GM18909 (cell line): ENCODE measurements at regions not wholly inside any gene's neighbourhood (a gene's known extent, or its start where the extent isn't known, plus 50 kb on each side); places are given as distances from the start of the nearest gene placed in this dataset.

ENCODE experiments used
- ATAC-seq: cut with Tn5 transposase; IDR thresholded peaks from one replicate; pipeline ENCODE4 v1.9.1; 2021; ENCODE audit warnings: mild to moderate bottlenecking; ENCODE audit not compliant: unreplicated experiment, poor library complexity

DNA sequence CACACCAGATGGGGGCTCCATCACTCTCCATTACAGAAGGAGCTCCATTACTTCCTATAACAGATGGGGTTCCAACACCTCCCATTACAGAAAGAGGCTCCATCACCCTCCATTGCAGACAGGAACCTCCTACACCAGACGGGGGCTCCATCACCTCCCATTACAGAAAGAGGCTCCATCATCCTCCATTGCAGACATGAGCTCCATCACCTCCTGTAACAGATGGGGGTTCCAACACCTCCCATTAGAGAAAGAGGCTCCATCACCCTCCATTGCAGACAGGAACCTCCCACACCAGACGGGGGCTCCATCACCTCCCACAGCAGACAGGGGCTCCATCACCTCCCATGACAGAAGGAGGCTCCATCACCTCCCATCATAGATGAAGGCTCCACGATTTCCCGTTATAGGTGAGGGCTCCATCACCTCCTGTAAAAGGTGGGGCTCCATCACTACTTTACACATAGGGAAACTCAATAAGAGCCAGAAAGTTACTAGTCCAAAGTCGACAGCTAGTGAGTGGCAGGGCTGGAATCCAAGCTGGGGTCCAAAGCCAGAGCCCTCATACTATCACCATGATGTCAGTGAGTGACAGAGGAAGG is 224.8 kb downstream of the RBFOX3 start:
- ATAC-seq: no peak

DNA sequence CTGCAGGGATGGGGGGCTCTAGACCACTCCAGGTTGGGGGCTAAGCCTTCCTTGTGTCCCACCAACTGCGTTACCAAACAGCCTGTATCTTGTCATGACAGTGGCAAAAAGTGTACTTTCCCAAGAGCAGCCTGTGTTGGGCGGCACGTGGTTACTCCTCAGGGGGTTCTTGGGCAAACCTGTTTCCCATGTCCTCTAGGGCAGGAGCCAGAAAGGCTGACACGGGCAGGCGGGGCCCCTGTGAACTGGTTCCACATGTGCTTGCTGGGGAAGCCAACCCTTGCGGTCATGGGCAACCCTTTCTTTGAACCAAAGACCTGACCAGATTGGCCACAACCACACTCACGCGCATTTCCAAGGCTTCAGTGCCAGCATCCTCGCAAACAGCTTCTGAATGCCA is 228.5 kb downstream of the RBFOX3 start:
- ATAC-seq: no peak

DNA sequence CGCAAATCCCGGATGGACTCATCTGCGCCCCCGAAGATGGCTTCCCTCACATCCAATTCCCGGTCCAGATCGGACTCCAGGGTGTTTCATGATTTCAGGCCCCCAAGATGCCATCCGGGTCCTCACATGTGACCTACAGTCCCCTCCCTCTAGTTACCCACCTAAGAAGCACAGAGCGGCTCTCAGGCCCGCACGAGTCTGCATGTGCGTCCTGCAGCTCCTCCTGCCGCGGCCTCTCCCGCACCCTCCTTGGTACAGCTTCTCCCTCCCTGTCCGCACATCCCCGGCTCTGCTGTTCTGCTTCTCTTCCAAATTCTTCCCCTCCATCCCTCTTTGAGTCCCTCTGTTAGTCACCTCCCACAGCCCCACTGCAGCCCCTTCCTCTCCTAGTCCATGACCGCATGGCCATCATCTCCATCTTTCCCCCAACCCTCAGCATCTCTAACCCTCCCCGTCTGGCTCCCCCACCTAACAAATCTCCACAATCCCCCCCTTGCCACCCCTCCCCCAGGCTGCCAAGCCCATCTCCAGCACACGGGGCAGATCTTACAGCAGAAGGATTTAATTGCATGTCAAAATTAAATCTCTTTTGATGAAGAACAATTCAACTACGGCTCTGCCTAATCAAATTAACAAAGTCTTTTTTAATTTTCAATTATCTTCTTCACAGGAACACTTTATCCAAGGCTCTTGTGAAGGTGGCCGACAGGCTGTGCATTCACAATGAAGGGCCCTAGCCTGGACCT is 231.0 kb downstream of the RBFOX3 start:
- ATAC-seq: no peak

DNA sequence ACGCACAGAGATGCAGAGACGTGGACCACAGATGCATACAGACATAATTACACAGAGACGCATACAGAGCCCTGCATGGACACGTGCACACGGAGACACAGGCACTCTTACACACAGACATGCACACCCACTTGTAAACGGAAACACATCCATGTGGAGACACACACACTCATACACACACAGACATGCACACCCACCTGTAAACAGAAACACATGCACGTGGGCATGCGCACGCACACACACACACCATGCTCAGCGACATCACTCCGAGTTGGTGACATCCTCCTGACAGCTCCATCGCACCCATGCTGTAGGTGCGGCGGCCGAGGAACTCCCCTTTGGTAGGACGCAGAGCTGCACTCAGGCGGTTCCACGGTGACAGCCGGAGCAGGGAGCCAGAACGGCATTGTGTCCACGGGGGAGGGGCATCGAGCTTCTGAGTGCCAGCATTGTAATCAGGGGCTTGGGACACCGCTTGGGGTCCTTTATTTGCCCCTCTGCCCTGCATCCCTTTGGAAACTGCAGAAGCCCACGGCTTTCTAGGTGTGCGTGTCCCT is 233.5 kb downstream of the RBFOX3 start:
- ATAC-seq: no peak

DNA sequence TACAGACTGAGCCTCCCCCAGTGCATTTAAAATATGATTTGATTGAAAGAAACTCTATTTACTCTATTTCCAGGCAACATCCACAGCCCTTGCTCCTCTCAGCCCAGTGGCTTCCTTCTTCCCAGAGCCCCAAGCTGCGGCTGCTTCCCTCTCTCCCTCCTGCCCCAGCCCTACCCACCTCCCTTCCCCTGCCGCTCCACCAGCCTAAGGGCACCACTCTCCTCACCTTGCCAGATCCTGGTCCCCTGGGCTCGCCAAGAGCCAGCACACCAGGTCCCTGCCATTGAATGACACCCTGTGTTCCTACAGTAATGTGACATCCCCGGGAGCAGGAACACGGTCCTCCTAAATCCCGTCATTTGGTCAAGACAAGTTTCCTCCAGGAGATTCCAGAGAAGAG is 236.0 kb downstream of the RBFOX3 start:
- no peak for ATAC-seq

DNA sequence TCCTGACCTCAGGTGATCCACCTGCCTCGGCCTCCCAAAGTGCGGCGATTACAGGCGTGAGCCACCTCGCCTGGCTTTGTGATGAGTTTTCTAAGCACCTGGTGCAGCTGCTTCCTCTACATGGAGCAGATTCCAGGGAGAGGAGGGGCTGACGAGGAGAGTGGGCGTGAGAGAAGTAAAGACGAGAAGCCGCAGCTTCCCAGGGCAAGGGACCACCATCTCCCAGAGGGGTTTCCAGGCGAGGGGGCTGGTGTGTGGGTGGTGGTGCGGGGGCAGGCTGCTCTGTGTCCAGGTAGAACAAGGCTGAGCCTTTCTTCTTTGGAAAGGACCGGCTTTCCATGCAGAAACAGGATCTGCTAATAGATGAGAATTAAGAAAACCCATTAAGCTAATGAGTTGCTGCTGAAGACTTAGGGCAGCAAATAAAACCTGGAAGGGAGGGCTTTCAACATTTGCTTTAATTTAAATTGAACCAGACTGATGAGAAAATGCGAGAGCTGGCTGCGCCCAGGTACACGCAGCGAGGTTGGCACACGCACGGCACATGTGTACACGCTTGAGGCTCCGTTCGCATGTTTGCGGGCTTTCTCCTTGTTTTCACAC is 236.7 kb downstream of the RBFOX3 start:
- ATAC-seq: no peak

DNA sequence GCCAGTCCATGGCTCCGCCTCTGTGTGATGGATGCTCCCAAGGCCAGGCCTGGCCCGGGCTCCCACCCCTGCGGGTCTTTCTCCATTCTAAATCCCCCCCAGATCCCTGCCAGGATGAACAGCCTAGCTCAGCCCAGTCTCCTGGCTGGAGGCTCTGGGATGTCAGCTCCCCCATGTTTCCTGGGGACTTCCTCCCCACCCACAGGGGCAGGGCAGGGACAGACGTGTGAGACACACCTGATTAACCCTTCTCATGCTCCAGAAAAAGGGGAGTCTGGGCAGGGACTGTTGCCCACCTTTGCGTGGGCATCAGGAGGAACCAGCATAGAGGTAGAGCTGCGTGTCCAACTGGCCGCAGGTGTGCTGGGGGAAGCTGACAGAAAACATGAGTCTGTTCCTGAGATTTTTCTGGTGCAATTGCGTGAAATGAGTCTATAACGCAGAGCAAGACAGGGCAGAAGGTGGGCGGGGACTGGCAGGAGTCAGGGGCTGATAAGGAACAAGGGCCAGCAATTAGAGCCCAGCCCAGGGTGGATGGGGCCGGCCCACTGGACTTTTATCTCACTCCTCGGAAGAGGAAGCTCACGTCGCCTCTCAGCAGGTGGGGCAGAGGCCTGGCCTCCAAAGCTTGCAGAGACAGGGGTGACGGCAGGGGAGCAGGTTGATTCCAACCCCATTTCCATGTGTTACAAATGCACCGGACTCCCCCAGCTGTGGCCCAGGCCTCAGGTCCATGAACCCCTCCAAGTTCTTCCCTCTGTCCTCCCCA is 238.2 kb downstream of the RBFOX3 start:
- no peak for ATAC-seq

DNA sequence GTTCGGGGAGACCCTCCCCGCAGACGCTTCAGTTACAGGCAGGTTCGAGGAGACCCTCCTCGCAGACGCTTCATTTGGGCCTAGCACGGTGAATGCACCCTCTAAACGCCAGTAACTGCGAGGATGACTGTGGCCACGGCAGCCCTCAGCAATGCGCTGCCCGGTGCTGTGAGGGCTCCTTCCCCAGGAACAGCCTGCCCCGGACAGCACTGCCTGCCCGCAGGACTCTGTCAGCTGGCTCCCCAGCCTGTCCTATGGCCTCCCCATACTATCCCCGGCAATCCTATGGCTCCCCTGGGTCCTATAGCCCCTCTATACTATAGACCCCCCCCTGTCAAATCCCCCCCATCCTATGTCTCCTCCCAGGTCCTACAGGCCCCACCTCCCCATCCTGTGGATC is 238.9 kb downstream of the RBFOX3 start:
- no peak for ATAC-seq

DNA sequence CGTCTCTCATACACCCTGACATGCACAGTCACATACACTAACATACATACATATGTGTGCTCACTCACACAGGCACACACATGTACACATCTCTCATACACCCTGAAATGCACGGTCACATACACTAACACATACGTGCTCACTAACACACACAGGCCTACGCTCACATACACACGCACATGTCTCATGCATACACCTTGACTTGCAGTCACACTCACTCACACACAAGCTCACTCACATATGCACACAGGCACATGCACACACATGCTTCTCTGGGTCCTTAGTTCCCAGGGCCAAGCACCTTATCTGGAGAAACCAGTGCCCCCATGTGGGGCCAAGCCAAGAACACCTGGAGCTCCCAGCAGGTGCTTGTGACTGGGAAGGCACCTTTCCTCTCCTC is 240.3 kb downstream of the RBFOX3 start:
- ATAC-seq: no peak

DNA sequence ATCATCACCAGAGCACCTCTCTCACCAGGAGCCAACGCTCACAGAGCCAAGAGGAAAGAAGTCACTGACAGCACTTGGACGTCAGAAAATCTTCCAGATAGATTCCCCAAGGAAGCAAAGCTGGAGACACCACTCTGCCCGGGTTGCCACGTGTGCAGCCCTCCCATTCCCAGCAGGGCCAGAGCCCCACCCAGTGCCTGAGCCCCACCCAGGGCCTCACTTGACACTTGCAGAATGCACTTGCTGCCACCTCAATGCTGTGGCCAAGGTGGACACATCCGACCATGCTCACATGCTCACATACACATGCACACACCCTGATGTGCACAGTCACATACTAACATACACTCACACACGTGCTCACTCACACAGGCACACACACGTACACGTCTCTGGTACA is 240.7 kb downstream of the RBFOX3 start:
- no peak for ATAC-seq

DNA sequence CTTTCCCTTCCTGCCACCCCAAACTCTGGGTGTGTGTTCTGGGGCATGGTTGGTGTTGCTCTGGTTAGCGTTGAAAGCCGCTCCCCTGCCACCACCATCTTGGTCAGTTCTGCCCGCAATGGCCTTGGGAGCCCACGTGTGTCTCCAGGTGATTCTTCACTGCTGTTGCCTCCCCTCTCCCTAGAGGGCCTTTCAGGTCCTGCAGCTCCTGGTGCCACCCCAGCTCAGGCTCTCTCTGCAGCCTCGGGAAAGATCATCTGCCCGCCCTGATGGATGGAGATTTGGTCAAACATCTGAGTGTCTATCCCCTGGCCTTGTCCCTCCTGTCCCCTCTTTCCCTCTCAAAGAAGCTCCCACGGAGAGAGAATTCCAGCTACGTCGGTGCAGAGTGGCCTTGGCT is 241.3 kb downstream of the RBFOX3 start:
- ATAC-seq: no peak

DNA sequence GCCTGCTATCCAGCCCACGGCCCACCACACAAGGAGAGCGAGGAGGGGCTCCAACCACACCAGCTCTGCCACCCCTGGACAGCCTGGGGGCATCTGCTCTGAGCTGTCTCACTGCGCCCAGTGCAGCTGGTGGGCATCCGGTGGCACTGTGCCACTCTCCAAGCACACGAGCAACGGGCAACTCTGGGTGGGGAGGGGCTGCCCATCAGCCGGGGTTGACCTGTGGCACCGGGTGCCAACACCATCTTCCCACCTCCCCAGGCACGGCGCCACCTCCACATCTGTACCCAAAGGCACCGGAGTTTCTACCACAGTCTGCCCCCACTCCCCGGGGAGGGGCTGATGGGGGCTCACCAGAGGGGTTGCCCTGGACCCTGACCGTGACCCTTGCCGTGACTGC is 241.8 kb downstream of the RBFOX3 start:
- no peak for ATAC-seq

DNA sequence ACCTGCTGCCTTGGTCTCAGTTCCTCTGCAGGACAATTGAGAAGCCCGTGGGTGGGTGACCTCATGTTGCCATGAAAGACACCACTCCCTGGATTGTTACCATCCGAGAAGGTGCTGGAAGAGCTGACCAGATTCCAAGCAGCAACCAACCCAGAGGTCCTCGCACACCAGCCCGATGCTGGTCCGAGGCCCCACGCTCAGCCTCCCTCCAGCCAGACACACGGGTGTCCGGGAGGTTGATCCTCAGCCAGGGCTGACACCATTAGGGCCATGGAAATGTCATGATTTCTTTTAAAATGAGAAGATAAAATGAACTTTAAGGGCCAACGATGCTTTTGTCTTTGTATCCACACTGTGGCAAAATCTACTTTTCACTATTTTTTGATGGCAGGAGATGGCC is 242.3 kb downstream of the RBFOX3 start:
- no peak for ATAC-seq

DNA sequence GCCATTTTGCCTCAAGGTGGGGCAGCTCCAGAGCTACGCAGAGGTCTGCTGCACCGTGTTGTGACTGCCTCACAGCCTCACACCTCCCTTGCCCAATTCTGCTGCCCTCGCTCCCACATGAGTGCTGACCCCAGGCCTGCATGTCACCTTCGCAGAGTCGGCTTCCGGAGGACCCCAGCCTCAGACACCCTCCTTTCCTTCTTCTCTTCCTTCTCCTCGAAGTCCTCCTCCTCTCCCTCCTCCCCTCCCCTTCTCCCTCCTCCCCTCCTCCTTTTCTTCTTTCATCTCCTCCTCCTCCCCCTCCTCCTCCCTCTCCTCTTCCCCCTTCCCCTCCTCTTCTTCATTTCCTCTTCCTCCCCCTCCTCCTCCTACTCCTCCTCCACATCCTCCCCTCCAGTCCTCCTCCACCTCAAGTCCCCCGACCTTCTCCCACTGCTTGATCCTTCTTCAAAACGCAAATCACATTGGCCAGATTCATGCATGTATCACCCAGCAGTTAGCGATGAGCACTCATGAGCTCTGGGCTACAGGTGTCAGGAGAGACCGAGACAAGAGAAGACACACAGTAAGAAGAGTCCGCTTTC is 243.8 kb downstream of the RBFOX3 start:
- ATAC-seq: no peak

DNA sequence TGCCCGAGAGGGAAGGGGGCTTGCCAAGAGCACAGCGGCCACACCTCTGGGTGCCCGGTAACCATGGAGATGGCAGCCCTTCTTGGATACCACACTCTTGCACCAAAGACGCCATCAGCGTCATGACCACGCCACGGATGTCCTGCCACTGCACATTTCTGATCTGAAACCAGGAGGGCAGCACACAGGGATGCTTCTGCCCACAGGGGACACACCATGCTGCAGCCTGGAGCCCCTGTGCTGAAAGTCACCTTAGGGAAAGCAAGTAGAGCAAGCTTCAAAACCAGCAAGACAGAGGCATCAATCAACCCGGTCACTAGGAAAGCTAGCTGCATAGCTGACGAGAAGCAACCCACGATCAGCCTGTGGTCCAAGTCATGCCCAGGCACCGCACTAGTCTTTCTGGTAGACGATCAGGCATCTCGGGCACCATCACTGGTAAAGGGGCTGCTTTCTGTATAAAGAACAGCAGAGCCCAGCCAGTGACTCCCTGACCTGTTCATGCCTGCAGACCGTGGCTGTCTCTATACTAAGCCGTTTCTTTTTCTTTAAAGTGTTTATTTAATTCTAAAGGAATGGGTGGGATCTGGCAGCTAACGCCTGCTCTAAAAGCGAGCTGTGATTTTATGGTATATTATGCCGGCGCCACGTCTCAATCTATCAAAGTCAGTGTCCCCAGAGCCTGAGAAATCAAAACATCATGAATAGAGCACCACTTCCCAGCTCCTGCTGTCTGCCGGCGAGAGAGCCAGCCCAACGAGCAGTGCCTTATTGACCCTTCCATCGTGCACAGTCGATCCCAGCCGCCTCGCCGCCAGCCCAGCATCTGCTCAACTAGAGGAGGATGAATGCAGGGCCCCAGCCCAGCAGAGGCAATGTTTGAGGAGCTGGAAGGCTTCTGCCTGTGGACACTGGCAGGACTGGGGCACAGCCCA is 244.7 kb downstream of the RBFOX3 start:
- no peak for ATAC-seq

DNA sequence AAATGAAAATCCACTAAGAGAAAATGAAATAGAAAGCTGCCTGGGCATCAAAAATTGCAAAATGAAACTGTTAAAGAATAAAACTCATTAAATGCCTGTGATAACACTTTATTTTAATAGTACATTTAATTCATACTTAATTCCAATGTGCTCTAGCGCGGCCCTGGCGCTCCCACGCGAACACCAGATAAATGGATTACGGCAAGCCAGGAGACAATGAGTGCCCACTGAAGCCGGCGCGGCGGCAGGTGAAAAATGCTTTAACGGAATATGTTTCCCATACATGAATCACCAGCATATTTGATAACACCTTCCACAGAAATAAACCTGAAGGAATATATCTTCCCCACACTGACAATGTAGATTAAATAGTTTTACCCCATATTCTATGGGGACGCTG is 245.5 kb downstream of the RBFOX3 start:
- ATAC-seq: no peak

DNA sequence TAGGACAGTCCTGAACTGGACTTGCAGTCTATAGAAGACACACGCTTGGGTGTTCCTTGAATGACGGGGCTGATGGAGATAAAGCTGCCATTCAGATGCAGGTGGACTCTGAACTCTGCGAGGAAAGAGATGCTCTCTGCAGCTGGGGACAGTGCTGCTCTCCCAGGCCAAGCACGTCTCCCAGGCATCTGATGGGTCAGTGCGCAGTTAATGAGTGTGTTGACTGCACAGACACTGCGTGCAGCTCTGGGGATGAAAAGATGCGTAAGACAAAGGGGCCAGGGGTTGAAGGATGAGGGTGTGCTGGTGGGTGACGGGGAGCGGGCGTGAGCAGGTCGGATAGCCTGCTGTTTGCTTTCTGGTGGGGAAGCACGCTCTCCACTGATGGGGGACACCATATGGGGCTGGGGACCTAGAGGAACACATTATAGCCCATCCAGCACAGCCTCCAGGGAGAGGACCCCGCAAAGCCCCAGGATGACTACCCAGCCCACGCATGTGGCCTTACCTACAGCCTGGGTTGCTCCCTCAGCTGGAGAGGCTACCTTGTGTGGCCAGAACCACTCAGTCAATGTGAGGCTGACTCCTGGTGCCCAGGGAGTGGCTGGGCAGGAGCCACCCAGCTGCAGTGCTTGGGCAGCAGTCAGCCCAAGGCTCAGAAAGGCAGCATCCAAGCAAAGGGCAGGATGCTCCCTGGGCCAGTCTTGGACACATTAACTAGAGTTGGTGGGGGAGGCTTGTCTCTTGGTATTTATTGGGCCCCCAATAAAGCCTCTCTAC is 246.3 kb downstream of the RBFOX3 start:
- ATAC-seq: no peak

DNA sequence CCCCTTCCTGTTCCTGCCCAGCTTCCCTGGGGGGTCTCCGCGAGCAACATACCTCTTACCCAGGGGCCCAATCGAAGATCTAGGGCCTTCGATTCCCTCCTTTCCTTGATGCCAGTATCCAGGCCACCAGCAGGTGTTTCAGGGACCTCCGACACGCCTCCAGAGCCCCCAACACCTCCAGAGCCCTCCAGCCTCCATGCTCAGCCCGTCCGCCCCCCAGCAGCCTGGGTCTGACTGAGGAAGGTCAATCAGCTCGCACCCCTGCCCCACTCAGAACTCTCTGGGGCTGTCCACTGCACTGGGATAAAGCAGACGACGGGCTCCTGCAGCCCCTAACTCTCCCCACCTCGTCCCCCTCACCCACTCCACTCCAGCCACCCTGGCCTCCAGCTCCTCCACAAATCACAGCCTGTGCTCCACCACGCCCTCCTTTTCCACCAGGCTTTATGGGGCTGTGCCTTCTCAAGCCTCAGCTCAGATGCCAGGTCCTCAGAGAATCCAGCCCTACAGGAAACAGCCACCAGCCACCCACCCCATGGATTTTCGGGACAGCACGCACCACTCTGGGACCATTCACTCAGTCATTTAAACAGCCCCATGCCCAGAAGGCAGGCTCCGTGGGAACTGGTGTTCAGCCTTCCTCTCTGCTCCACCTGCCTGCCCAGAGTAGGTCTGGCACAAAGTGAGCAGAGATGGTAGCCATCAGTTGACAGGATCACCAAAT is 247.1 kb downstream of the RBFOX3 start:
- ATAC-seq: no peak
